HG02759 (cell line): ENCODE measurements at regions not wholly inside any gene's neighbourhood (a gene's known extent, or its start where the extent isn't known, plus 50 kb on each side); places are given as distances from the start of the nearest gene placed in this dataset.
A peak's percentile ranks its signal among the peaks of the same experiment; 100 is the strongest.

ENCODE experiments used
- ATAC-seq: cut with Tn5 transposase; IDR thresholded peaks from one replicate; pipeline ENCODE4 v1.9.1; 2021; ENCODE audit warnings: mild to moderate bottlenecking, moderate library complexity; ENCODE audit not compliant: unreplicated experiment

GRCh38 chr21:15421441-15421881 lies 308.3 kb upstream of the USP25 start:
- ATAC-seq, result no peak

- no peak for ATAC-seq
Measured at GRCh38 chr21:15421947-15422346, 307.8 kb upstream of the USP25 start.

DNA sequence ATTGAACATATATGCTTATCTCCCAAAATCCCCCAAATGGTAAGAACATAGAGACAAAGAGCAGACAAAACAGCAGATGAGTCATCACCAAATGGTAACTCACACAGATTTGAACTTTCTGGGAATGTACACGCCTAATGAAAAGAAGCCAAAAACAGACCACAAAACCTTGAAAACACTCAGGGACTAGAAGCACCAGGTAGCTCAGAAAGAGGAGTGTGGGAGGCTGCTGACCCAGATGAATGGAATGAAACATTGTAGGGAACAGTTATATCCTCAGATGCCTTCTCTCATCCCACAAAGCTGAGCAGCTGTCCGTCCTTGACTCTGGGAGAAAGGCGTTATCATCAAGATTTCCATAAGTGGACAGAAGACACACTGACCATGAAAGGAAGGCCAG lies 307.0 kb upstream of the USP25 start:
- no peak for ATAC-seq

DNA sequence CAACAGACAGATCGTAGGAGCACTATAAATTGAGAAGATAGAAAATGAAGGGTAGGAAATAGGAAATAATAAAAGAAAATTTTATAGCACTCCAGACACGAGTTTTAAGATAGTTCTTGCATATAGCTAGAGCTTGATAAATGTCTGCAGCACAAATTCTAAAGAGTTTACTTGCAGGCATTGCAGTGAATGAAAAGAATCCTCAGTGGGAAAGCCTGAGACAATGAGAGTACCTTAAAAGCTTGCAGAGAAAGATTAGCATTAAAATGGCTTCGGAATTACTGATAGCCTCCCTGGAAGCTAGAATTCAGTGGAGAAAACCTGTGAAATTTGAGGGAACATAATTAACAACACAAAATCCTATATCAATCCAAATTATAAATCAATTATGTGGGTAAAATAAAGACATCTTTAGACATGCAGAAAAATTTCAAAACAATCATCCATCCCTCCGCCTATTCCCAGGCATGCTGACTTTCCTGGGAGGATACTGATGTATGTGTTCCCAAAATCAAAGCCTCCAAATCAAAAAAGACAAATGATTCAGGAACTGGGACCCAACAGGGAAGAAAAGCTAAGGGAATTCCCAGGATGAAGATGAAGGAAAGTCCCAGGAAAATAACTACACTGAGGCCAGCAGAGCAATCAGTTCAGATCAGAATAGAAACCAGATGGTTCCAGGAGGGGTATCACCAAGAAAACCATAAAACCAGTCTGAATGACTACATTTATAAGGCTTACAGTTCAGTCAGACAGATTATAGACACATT lies 305.9 kb upstream of the USP25 start:
- ATAC-seq, result no peak

GRCh38 chr21:15425049-15425448 lies 304.7 kb upstream of the USP25 start:
- ATAC-seq, result no peak

- ATAC-seq, result no peak
Measured at GRCh38 chr21:15430023-15430422, 299.8 kb upstream of the USP25 start.

DNA sequence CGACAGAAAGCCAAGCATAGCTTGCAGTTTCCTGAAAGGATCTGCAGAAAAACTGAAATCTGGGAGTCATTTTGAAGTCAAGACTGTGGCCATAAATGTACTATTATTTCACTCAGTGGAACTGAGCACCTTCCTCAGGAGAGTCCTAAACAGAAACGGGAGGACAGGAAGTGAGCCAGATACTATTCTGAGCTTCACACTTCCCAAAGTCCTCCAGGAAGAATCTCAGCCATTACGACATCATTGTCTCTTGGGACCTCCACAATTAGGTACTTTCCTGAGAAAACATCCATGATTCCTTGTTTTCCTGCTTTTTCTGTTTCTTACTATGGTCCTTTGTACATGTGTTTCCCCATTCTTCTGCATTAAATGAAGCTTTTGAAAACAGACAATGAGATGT lies 299.2 kb upstream of the USP25 start:
- no peak for ATAC-seq

GRCh38 chr21:15431053-15431452 lies 298.7 kb upstream of the USP25 start:
- ATAC-seq, result no peak

DNA sequence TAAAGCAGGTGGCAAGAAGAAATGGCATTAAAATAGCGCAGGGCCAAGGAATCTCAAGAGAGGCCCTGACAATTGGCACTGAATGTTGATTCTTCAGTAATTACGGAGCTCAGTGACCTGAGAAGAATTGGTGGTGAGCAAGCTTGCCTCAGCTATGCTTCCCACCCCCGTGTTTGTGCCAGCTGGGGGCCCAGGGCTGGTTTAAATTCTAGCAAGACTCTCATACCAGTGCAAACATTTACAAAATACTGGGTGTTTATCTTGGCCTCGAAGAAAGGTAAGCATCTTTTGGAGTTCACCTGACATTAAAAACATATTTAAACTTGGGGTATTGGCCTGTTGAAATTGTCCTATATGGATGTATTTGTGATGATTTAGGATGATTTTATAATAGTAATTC lies 296.7 kb upstream of the USP25 start:
- ATAC-seq, result no peak

GRCh38 chr21:15434163-15434905 lies 295.4 kb upstream of the USP25 start:
- ATAC-seq, result no peak

DNA sequence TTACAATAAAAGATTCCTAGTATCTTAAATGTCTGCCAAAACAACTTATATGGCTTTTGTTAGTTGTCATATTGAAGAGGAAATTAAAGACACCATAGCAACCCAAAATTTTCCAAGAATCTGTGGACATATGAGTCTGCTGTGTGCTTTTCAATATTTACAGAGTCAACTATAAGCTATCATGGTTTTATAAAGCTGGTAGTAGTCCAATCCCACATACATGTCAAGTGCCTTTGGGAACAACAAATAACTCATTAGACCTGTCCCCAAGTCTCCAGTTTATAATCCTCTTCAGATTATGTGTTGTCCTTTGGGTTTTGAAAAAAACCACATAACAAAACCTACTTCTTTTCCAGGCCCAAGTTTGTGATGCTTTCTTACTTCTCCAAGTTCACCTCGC lies 293.8 kb upstream of the USP25 start:
- no peak for ATAC-seq

- ATAC-seq, result peak; percentile 84
Measured at GRCh38 chr21:15437883-15438282, 291.9 kb upstream of the USP25 start.

- ATAC-seq, result no peak
Measured at GRCh38 chr21:15439726-15440125, 290.1 kb upstream of the USP25 start.

- ATAC-seq, result peak; percentile 35
Measured at GRCh38 chr21:15441060-15441493, 288.7 kb upstream of the USP25 start.

- no peak for ATAC-seq
Measured at GRCh38 chr21:15441992-15442391, 287.8 kb upstream of the USP25 start.

DNA sequence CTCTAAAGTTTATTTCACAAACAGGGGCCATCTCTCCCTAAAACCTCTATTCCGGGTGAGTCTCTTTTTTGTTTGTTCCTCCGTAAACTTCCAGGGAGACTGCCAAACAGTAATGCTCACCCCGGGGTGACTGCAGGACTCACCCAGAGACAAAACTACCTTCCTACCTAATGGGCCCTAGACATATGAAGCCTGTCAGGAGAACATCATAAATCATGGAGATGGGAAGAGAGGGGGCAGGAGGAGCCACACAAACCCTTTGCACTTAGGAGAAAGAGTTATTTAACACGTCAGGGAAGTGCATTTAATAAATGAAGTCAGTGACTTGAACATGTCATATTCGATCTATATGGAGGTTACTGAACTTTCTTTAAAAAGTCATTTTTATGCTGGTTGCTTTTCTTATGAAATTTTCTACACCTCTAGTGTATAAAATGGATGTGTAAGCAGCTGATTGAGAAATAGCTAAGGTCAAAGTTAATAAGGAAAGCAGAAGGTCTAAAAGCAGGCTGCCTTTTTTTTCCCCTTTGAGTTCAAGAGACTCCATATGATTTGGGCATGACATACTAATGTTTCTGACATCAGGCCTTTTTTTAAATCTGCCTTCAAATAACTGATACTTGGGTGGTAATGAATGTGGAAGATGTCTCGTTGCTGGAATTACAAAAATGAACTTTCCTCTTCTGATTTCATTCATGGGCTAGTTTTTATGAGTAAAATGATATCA lies 286.9 kb upstream of the USP25 start:
- no peak for ATAC-seq

DNA sequence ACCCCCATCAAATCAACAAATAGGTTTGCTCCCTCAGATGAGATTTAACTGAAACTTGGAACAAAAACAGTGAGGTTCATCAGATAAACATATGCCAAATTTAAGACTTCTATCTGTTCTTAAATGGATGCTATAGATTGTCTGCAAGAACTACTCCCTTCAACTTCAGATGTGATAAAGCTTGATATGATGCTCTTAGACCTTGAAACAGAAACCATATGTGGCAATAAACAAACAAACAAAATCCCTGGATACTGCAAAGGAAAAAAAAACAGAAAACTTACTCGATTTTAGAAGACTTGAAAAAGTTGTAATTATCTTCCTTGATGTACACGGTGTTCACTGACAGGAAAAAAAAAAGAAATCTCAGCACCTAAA lies 286.1 kb upstream of the USP25 start:
- ATAC-seq, result no peak

- no peak for ATAC-seq
Measured at GRCh38 chr21:15444118-15444960, 285.4 kb upstream of the USP25 start.

DNA sequence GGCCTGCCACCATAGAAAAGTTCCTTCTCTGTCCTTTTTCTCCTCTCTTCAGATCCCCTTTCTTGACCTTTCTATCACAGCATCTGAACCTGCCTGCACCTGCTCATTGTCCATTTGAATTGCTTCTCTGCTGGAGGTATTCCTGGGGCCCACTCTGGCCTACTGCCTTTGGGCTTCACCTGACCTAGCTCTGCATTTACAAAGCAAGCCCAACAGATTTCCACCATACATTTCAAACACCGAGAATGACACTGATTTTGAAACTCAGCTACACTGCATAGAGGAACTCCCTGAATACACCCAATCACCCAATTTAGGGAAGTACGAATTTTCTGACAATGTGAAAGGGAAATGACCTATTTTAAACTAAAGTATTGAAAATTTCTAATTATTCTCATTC lies 284.5 kb upstream of the USP25 start:
- ATAC-seq, result peak; percentile 80

- ATAC-seq, result no peak
Measured at GRCh38 chr21:15446223-15446622, 283.6 kb upstream of the USP25 start.

DNA sequence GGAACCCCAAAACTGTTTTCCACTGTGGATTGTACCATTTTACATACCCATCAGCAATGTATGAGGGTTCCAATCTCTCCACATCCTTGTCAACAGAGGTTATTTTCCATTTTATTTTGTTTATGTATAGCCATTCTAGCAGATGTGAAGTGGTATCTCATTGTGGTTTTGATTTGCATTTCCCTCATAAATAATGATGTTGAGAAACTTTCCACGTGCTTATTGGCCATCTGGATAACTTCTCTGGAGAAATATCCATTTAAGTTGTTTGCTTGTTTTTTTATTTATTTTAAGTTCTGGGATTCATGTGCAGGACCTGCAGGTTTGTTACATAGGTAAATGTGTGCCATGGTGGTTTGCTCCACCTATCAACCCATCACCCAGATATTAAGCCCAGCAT lies 280.2 kb upstream of the USP25 start:
- ATAC-seq, result no peak
